Testis (tissue), 2 donors: ENCODE measurements at regions not wholly inside any gene's neighbourhood (a gene's known extent, or its start where the extent isn't known, plus 50 kb on each side); places are given as distances from the start of the nearest gene placed in this dataset.

Experiments
- DNase-seq: peaks from one replicate; pipeline ENCODE4 v3.0.0-alpha.2; 2019
- H3K27ac ChIP-seq, 2 donors: fragments of 200-600 bp; sonication (generic); one replicate each; pipeline ENCODE4 v1.5.1; 2019
- H3K27me3 ChIP-seq: fragments of 200-600 bp; sonication (generic); one replicate; pipeline ENCODE4 v1.5.1; 2019
- H3K36me3 ChIP-seq: fragments of 200-600 bp; sonication (generic); one replicate; pipeline ENCODE4 v1.5.1; 2017; ENCODE audit warnings: low read depth; ENCODE audit errors: missing control alignments
- H3K4me1 ChIP-seq: fragments of 200-600 bp; sonication (generic); one replicate; pipeline ENCODE4 v1.5.1; 2019
- H3K4me3 ChIP-seq, 2 donors: fragments of 200-600 bp; sonication (generic); one replicate each; pipeline ENCODE4 v1.5.1; 2017 to 2019
- H3K9me3 ChIP-seq: fragments of 200-600 bp; sonication (generic); one replicate; pipeline ENCODE4 v1.5.1; 2017
- CTCF ChIP-seq, 3 experiments: fragments of 450-650 bp in 2 of 3; fragments of 200-600 bp in 1 of 3; sonication (generic) in 1 of 3; IDR thresholded peaks; one replicate each; pipeline ENCODE4 v1.5.1; 2016 to 2019; ENCODE audit warnings: antibody characterized with exemption in 3 of 3, mild to moderate bottlenecking in 2 of 3, moderate library complexity in 1 of 3
- POLR2A ChIP-seq: fragments of 450-650 bp; IDR thresholded peaks from one replicate; pipeline ENCODE4 v1.6.1; 2017; ENCODE audit warnings: antibody characterized with exemption, mild to moderate bottlenecking, moderate library complexity
- WGBS, 2 donors: methylation state at CpG; one replicate each; pipeline ENCODE4 v1.1.5; 2018; 5-methylcytosine and 5-hydroxymethylcytosine counted together
- intact Hi-C: fragments of 100-400 bp; cut with DNase I; formaldehyde crosslinking; loops from one replicate; pipeline ENCODE4 v1.15.1; 2023; ENCODE audit warnings: low total_unique reads

GRCh38 chr9:129379181-129379836 is 201.2 kb upstream of the IER5L start:
- Histone ChIP-seq H3K36me3 (no peaks in the 10 kb centered on the region), H3K9me3 (no peaks in the 10 kb centered on the region), H3K27me3 (no peaks in the 10 kb centered on the region), H3K27ac (no peak overlapping the region), H3K4me1 (peaks cover 13% of the 10 kb centered on the region), H3K4me3 (no peak overlapping the region)
- DNase-seq: no peak
- no peak for TF ChIP-seq POLR2A
- no peak for TF ChIP-seq CTCF (IDR thresholded peaks at IDR 0.05)
- intact Hi-C loops: no loop called here
- WGBS, 2 donors: 88% methylated on average over 16 of the region's 16 CpGs

GRCh38 chr9:129377931-129378661 is 200.0 kb upstream of the IER5L start:
- Histone ChIP-seq H3K9me3 (no peaks in the 10 kb centered on the region), H3K4me3 (no peak overlapping the region), H3K27me3 (no peaks in the 10 kb centered on the region), H3K4me1 (peaks cover 10% of the 10 kb centered on the region), H3K36me3 (no peaks in the 10 kb centered on the region), H3K27ac (no peak overlapping the region)
- intact Hi-C loops: no loop called here
- TF ChIP-seq CTCF (IDR thresholded peaks at IDR 0.05) (no peak), POLR2A (no peak)
- no peak for DNase-seq
- 67 to 80% methylated on average over 18 to 28 of the region's 28 CpGs for WGBS, 2 donors

GRCh38 chr9:129377181-129377580 is 199.1 kb upstream of the IER5L start:
- Histone ChIP-seq H3K4me1 (peaks cover 1% of the 10 kb centered on the region), H3K36me3 (no peaks in the 10 kb centered on the region), H3K4me3 (no peak overlapping the region), H3K9me3 (no peaks in the 10 kb centered on the region), H3K27ac (no peak overlapping the region), H3K27me3 (no peaks in the 10 kb centered on the region)
- DNase-seq: no peak
- 79 to 92% methylated on average over 5 of the region's 5 CpGs for WGBS, 2 donors
- no peak for TF ChIP-seq POLR2A
- no peak for TF ChIP-seq CTCF (IDR thresholded peaks at IDR 0.05)
- intact Hi-C loops: no loop called here

GRCh38 chr9:129375845-129376244 is 197.8 kb upstream of the IER5L start:
- H3K9me3 ChIP-seq: no peaks in the 10 kb centered on the region
- intact Hi-C loops: no loop called here
- H3K36me3 ChIP-seq: no peaks in the 10 kb centered on the region
- no peak for TF ChIP-seq CTCF (IDR thresholded peaks at IDR 0.05)
- no peak for TF ChIP-seq POLR2A
- 92 to 96% methylated on average over 5 of the region's 5 CpGs for WGBS, 2 donors
- no peaks in the 10 kb centered on the region for H3K4me1 ChIP-seq
- no peak for DNase-seq
- no peaks in the 10 kb centered on the region for H3K27me3 ChIP-seq
- no peak overlapping the region for H3K27ac ChIP-seq
- H3K4me3 ChIP-seq: no peak overlapping the region

- 100% methylated on average over 2 of the region's 2 CpGs for WGBS, 2 donors
- Histone ChIP-seq H3K36me3 (no peaks in the 10 kb centered on the region), H3K27me3 (no peaks in the 10 kb centered on the region), H3K27ac (no peak overlapping the region), H3K4me3 (no peak overlapping the region), H3K9me3 (no peaks in the 10 kb centered on the region), H3K4me1 (no peaks in the 10 kb centered on the region)
- intact Hi-C loops: no loop called here
- no peak for DNase-seq
- TF ChIP-seq POLR2A: no peak
- no peak for TF ChIP-seq CTCF (IDR thresholded peaks at IDR 0.05)
Observed at GRCh38 chr9:129374651-129375050, 196.6 kb upstream of the IER5L start.
